ENCODE measurements at regions not wholly inside any gene's neighbourhood (a gene's known extent, or its start where the extent isn't known, plus 50 kb on each side); places are given as distances from the start of the nearest gene placed in this dataset.
"Not testable (repeated sequence)": the region's sequence is repeated elsewhere in the genome, so short reads cannot be mapped to it uniquely, and the experiment has no call there.

DNA sequence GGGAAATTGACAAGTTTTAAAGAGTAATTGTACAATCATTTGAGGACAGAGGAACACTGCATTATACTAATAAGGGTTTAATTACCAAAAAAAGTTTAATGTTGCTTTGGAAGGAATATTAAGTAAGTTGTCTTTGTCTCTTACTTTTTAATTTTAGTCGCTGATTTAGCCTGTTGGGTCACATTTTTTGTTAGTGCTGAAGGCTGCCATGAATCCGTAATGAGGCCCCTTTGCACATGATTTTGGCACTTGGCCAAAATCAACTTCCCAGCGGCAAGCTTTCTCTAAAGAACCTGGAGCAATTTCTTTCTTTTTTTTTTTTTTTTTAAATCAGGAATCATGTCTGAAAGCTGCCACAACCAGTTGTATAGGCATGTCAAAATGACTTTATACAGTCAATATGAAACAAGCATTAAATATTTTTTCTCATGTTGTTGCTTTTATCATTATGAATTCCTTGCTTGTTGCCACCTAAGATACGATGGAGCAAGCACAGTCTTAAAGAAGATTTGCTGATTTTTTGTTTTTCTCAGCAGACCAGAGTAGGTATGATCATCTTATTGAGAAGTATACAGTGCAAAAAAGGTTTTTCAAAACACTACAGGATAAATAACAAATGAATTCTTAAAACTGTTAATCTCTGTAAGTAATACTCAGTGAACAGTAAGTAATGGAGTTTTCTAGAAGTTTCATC is 690.4 kb downstream of the USP25 start:
- DNase-seq (ENCODE audit: low spot score), result peak; percentile 3

- no peak for DNase-seq (ENCODE audit: low spot score)
Observed at GRCh38 chr21:16421007-16421406, 691.2 kb downstream of the USP25 start.

DNA sequence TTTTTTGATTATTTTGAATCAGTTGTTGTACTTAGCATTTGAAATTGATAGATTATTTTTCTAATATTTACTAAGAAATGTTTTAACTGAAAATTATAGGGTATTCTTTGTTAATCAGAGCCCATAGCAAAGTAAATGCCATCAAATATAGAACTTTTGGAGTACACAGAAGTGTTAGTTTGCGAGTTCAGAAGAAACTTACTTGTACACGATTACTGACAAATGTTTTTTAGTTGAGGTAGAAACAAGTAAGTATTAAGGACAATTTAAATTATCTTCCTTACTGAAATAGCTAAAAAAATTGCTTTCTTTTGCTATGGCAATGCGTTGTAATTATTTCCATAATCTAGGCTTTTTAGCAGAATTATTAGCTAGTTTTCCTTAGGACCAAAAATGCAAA is 692.2 kb downstream of the USP25 start:
- DNase-seq (ENCODE audit: low spot score), result no peak

DNA sequence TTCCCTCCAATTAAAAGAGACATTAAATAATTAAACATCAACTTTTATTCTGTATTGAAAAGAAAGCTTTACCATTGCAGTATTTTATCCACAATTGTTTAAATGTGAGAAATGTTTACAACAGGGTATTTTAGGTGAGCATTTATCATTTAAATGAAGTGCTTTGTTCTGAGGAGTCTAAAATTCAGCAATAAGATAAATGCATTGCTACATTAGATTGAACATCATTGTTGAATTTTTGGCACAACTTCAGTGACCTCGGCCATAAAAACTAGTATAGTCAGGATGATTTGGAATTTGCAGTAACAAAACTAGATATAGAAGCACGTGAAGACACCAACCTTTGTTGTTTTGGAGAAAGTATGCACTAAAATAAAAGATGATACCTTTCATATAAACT is 692.9 kb downstream of the USP25 start:
- no peak for DNase-seq (ENCODE audit: low spot score)

- no peak for DNase-seq (ENCODE audit: low spot score)
Observed at GRCh38 chr21:16423921-16424320, 694.1 kb downstream of the USP25 start.

- DNase-seq (ENCODE audit: low spot score), result no peak
Observed at GRCh38 chr21:16424331-16424751, 694.6 kb downstream of the USP25 start.

DNA sequence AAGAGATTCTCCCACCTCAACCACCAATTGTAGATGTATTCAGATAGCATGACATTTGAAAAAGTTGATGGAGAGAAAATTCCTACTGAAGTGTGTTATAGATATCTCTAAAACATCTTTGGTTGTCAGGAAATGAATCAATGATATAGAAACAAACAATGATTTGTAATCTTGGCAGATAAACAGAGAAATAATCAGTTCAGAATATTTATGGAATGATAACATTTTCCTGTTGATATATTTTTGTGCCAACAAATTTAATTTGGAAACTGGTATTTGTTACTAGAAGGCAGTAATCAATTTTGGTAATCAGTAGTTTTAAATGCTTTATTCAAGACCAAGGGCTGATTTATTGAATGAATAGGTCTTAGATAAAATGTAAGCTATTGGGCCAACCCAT is 695.6 kb downstream of the USP25 start:
- DNase-seq (ENCODE audit: low spot score), result no peak

DNA sequence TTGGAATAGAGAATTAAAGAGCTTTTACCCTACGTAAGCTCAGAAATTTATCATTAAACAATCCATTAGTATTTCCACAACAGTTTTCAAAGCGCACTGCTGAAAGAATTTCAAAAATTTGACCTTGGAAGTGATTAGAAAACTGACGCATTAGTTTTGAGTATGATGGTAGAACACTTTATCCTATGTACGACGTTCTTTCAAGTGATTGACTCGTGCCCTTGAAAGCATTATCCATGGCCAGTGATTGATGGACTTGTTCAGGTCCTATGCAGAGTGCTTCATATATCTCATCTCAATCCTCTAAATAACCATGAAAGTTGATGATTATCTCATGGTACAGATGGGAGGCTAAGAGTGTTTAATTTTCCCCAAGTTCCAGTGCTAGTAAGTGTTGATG is 697.2 kb downstream of the USP25 start:
- DNase-seq (ENCODE audit: low spot score), result no peak

- no peak for DNase-seq (ENCODE audit: low spot score)
Observed at GRCh38 chr21:16427587-16428087, 697.9 kb downstream of the USP25 start.

- no peak for DNase-seq (ENCODE audit: low spot score)
Observed at GRCh38 chr21:16437586-16437985, 707.8 kb downstream of the USP25 start.

GRCh38 chr21:16438761-16439160 is 709.0 kb downstream of the USP25 start:
- no peak for DNase-seq (ENCODE audit: low spot score)

DNA sequence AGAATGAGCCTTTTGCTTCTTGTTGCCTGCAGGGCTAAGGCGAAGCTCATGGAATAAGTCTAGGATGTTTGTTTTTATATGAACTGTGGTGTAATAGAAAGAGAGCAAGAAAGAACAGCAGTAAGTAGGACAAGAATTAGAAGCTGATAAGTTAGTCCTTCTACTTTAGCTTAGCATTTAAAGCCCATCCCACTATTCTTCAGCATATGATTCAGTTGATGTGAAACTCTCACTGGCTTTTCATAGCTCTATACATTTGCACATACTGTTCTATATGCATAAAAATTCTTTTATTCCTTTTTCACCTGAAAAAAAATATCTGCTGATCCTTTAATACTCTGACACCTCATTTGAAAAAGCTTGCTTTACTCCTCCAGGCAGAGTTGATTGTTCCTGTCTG is 712.0 kb downstream of the USP25 start:
- DNase-seq (ENCODE audit: low spot score), result no peak

- no peak for DNase-seq (ENCODE audit: low spot score)
Observed at GRCh38 chr21:16454399-16454798, 724.6 kb downstream of the USP25 start.

DNA sequence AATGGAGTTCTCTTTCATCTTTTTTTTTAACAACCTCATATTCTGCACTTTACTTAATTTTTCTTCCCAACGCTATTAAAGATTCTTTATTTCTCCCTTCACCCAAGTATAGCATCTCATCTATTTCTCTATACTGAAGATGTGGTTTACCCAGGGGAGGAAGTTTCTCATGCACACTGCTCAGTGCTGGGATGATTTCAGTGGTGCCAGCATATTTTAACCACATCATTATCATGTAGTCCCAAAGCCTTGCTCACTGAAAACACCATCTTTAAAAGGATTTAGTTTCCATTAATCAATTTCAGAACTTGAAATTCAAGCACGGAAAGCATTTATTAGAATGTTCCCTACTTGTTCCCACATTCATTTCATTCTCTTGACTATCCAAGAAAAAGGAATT is 725.7 kb downstream of the USP25 start:
- no peak for DNase-seq (ENCODE audit: low spot score)

DNA sequence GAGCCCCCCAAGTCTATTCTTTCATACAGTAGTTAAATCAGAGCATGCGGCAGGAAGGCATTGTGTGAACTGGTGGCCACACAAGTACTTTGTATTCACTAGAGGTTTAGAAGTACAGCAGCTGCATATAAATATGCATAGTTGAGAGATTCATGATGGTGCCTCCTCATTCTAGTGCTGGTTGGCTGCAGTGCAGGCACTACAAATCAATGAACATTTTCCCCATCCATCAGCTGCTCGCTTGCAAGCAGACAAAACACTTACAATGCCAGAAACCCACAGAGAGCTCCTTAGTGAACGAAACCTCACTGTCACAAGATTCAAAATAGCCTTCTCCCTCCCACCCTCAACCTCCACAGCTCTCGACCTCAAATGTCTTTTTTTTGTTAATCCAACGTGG is 726.2 kb downstream of the USP25 start:
- no peak for DNase-seq (ENCODE audit: low spot score)

DNA sequence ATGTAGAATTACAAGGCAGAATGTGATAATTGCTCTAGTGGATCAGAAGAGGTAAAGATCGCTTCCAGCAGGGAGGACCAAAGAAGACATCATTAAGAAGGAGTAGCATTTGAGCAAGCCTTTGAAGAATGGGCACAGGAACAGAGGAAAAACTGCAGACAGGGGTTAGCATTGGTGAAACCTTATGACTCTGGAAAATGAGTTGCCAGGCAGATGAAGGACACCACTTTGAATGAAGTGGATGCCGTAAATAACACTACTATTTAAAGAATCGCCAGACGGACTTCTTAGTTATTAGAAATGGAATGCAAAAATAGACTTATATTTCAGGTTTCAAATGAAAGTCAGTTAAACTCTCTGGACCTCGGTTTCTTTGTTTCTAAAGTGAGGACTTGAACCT is 727.7 kb downstream of the USP25 start:
- no peak for DNase-seq (ENCODE audit: low spot score)

DNA sequence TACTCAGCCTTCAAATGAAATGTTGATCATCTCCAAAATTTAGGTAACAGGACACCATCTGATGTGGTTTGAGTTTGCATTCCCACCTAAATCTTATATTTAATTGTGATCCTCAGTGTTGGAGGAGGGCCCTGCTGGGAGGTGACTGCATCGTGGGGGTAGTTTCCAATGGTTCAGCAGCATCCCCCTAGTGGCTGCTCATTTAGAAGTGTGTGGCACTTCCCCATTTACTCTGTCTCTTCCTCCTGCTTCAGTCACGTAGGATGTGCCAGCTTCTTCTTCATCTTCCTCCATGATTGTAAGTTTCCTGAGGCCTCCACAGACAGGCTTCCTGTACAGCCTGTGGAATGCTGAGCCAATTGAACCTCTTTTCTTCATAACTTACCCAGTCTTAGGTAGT is 731.2 kb downstream of the USP25 start:
- DNase-seq (ENCODE audit: low spot score), result no peak

DNA sequence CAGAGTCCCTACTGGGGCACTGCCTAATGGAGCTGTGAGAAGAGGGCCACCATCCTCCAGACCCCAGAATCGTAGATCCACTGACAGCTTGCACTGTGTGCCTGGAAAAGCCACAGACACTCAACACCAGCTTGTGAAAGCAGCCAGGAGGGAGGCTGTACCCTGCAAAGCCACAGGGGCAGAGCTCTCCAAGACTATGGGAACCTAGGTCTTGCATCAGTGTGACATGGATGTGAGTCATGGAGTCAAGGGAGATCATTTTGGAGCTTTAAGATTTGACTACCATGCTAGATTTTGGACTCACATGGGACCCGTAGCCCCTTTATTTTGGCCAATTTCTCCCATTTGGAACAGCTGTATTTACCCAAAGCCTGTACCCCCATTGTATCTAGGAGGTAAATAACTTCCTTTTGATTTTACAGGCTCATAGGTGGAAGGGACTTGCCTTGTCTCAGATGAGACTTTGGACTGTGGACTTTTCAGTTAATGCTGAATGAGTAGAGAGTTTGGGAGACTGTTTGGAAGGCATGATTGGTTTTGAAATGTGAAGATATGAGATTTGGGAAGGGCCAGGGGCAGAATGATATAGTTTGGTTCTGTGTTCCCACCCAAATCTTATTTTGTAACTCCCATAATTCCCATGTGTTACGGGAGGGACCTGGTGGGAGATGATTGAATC is 734.6 kb downstream of the USP25 start:
- not testable (repeated sequence) for DNase-seq (ENCODE audit: low spot score)

- no peak for DNase-seq (ENCODE audit: low spot score)
Observed at GRCh38 chr21:16468184-16468583, 738.4 kb downstream of the USP25 start.

DNA sequence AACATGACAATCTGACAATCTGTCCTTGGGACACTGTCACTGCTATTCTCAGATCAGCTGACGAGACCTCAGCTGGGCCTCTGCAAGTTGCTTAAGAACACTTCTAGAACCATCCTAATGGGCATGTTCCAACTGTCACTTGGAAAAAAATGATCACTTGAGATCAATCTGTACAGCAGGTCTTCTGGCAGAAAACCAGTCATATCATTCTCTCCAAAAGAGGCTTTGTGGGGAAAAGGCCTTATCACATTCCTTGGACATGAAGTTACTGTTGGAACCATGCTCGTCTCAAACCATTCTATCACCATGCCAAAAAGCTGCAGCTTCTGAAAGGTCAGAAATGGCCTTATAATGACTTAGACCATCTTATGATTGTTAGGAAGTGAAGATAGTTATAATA is 744.2 kb downstream of the USP25 start:
- DNase-seq (ENCODE audit: low spot score), result no peak

- DNase-seq (ENCODE audit: low spot score), result no peak
Observed at GRCh38 chr21:16476056-16476825, 746.5 kb downstream of the USP25 start.

DNA sequence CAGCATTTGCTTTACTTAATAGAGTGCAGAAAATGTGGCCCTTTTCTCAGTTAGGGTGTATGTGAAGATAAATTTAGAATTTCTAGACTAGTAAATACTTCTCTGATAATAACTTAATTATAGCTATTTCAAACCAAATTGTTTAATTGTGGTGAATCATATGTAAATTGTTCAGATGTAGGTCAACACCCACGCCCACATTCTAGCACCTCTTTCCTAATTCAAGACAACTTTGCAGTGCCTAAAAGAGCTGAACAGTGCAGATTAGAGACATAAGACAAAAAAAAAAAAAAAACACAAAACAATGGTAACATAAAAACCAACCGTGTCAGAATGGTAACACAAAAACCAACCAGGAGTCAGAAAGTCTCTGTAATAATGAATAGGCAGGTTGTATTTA is 758.3 kb downstream of the USP25 start:
- DNase-seq (ENCODE audit: low spot score), result no peak

DNA sequence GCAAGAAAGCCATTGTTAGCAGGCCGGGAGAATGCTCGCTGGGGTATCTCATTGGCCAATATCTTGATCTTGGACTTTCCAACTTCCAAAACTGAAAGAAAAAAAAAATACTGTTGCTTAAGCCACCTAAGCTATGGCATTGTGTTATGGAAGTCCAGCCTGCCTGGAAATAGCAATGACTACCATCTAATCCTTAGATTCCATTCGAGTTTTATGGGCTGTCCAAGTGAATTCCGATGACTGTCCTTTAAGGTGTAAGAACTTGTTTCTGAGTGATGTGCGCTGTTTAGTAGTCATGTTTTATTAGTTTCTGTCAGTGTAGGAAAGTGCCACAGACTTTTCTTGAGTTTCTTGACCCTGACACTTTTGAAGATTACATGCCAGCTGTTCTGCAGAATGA is 762.6 kb downstream of the USP25 start:
- no peak for DNase-seq (ENCODE audit: low spot score)
